GM12864 (cell line): ENCODE measurements at regions not wholly inside any gene's neighbourhood (a gene's known extent, or its start where the extent isn't known, plus 50 kb on each side); places are given as distances from the start of the nearest gene placed in this dataset.

Experiments used
- DNase-seq: peaks from one replicate; pipeline ENCODE4 v3.0.0-alpha.2; 2011; ENCODE audit warnings: low read depth
- H3K4me3 ChIP-seq: 2 replicates; pipeline ENCODE4 v1.5.1; 2011; ENCODE audit warnings: mild to moderate bottlenecking, low read depth, low read length, control low read depth
- CTCF ChIP-seq: IDR thresholded peaks from 2 replicates; pipeline ENCODE4 v1.5.1; 2011; ENCODE audit warnings: low read depth, mild to moderate bottlenecking, moderate library complexity, low read length, control low read depth, inconsistent platforms; ENCODE audit errors: missing control alignments

- DNase-seq, result no peak
- TF ChIP-seq CTCF, result no peak
- H3K4me3 ChIP-seq, result no peak overlapping the region
These were observed 592.8 kb upstream of the CDH4 start for GRCh38 chr20:60659240-60659639.

GRCh38 chr20:60662307-60662706 is 589.8 kb upstream of the CDH4 start:
- TF ChIP-seq CTCF, result no peak
- no peak overlapping the region for H3K4me3 ChIP-seq
- no peak for DNase-seq

GRCh38 chr20:60664106-60664505 is 588.0 kb upstream of the CDH4 start:
- no peak for TF ChIP-seq CTCF
- no peak for DNase-seq
- no peak overlapping the region for H3K4me3 ChIP-seq

- TF ChIP-seq CTCF, result no peak
- H3K4me3 ChIP-seq, result no peak overlapping the region
- no peak for DNase-seq
These were observed 584.4 kb upstream of the CDH4 start for GRCh38 chr20:60667641-60668040.

DNA sequence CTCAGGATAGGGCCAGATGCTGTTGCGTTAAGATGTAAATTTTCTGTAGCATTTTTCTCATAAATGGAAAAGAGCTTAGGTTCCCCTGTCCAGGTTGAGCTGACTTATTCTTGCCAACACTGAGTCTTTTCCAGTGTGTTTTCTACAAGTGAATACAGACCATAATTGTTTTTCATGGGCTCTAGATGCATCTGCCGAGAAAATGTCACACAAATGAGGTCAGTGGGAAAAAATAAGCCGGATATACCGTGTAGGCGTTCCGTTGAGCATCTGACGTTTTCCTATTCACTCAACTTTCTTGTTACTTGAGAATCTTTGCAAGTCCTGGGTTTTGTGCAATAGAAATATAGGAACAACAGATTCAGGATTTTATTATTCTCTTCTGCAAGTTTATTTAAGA is 582.9 kb upstream of the CDH4 start:
- no peak for TF ChIP-seq CTCF
- no peak for DNase-seq
- H3K4me3 ChIP-seq, result no peak overlapping the region

DNA sequence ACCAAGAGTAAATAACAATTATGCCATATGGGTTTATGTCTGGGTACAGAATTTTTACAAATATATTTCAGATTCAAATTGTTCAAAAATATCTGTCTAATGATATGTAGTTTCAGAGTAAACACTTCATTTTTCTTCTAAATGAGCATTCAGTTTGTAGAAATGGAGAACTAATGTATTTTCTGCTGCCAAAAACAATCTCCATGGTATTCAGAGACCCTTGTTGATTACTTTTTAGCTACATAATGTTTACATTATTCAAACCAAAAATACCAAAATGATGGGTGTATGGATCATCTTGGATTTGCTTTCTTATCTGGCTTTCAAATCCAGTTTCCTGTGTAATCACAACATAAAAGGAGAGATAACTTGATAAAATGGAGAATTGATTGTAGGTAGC is 576.0 kb upstream of the CDH4 start:
- no peak overlapping the region for H3K4me3 ChIP-seq
- no peak for TF ChIP-seq CTCF
- DNase-seq, result no peak

DNA sequence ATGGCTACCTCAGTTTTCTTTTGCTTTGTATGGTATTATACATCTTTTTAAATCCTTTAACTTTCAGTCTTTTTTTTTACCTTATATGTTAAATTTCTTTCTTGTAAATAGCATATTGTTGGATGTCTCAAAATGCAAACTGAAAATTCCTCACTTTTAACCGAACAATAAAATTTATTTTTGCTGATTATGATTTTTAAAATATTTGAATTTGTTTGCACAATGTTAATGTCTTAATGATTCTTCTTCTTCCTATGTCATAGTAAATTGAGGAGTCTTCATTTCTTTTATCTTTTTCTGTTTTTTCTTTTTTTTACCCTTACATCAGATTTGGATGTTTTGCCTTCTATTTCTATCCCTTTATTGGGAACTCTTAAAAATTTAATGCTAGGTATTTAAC is 574.2 kb upstream of the CDH4 start:
- DNase-seq, result no peak
- no peak for TF ChIP-seq CTCF
- no peak overlapping the region for H3K4me3 ChIP-seq
